IPS-15b (cell line): ENCODE measurements at regions not wholly inside any gene's neighbourhood (a gene's known extent, or its start where the extent isn't known, plus 50 kb on each side); places are given as distances from the start of the nearest gene placed in this dataset.

Experiments
- H3K27me3 ChIP-seq: one replicate; pipeline ENCODE4 v1.6.1; 2013; ENCODE audit warnings: low read length; ENCODE audit not compliant: control insufficient read depth, insufficient read depth
- H3K36me3 ChIP-seq: one replicate; pipeline ENCODE4 v1.6.1; 2013; ENCODE audit warnings: low read length; ENCODE audit not compliant: control insufficient read depth, insufficient read depth
- H3K4me1 ChIP-seq: one replicate; pipeline ENCODE4 v1.6.1; 2013; ENCODE audit warnings: mild to moderate bottlenecking, low read length; ENCODE audit not compliant: control insufficient read depth, insufficient read depth
- H3K4me3 ChIP-seq: one replicate; pipeline ENCODE4 v1.5.1; 2013; ENCODE audit warnings: low read depth, low read length
- H3K9ac ChIP-seq: one replicate; pipeline ENCODE4 v1.6.1; 2013; ENCODE audit warnings: low read depth, mild to moderate bottlenecking, low read length
- H3K9me3 ChIP-seq: one replicate; pipeline ENCODE4 v1.6.1; 2013; ENCODE audit warnings: mild to moderate bottlenecking, low read length; ENCODE audit not compliant: control insufficient read depth, insufficient read depth

DNA sequence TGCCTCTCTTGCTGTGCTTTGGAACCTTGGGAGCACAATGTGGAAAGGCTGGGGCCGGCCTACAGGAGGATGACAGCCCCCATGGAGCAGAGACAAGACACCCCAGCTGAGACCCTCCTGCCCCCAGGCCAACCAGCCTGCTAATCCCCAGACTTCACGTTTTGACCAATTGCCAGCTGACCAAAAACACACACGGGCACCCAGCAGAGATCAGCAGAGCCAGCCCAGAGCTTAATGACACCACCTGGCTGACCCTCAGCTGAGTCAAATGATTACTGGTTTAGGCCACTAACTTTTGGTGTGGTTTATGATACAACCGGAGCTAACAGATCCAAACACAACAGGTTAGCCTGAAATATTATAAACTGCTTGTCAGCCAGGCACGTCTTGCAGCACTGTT, 111.2 kb upstream of the KIF5B start:
- no peaks in the 10 kb centered on the region for H3K27me3 ChIP-seq
- H3K9ac ChIP-seq, result no peak overlapping the region
- H3K4me3 ChIP-seq, result no peak overlapping the region
- H3K4me1 ChIP-seq, result no peaks in the 10 kb centered on the region
- no peaks in the 10 kb centered on the region for H3K36me3 ChIP-seq
- H3K9me3 ChIP-seq, result no peaks in the 10 kb centered on the region

- H3K4me1 ChIP-seq, result no peaks in the 10 kb centered on the region
- H3K9ac ChIP-seq, result no peak overlapping the region
- no peaks in the 10 kb centered on the region for H3K9me3 ChIP-seq
- H3K27me3 ChIP-seq, result no peaks in the 10 kb centered on the region
- no peak overlapping the region for H3K4me3 ChIP-seq
- H3K36me3 ChIP-seq, result no peaks in the 10 kb centered on the region
These were observed 110.1 kb upstream of the KIF5B start for GRCh38 chr10:32166365-32166764.

DNA sequence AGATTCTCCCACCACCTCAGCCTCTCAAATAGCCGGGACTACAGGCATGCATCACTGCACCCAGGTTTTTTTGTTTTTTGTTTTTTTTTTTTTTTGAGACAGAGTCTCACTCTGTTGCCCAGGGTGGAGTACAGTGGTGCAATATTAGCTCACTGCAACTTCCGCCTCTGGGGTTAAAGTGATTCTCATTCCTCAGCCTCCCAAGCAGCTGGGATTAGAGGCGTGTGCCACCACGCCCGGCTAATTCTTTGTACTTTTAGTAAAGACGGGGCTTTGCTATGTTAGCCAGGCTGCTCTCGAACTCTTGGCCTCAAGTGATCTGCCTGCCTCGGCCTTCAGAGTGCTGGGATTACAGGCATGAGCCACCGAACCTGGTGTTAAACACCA, 107.5 kb upstream of the KIF5B start:
- no peak overlapping the region for H3K4me3 ChIP-seq
- H3K27me3 ChIP-seq, result no peaks in the 10 kb centered on the region
- no peaks in the 10 kb centered on the region for H3K4me1 ChIP-seq
- no peak overlapping the region for H3K9ac ChIP-seq
- no peaks in the 10 kb centered on the region for H3K36me3 ChIP-seq
- no peaks in the 10 kb centered on the region for H3K9me3 ChIP-seq

DNA sequence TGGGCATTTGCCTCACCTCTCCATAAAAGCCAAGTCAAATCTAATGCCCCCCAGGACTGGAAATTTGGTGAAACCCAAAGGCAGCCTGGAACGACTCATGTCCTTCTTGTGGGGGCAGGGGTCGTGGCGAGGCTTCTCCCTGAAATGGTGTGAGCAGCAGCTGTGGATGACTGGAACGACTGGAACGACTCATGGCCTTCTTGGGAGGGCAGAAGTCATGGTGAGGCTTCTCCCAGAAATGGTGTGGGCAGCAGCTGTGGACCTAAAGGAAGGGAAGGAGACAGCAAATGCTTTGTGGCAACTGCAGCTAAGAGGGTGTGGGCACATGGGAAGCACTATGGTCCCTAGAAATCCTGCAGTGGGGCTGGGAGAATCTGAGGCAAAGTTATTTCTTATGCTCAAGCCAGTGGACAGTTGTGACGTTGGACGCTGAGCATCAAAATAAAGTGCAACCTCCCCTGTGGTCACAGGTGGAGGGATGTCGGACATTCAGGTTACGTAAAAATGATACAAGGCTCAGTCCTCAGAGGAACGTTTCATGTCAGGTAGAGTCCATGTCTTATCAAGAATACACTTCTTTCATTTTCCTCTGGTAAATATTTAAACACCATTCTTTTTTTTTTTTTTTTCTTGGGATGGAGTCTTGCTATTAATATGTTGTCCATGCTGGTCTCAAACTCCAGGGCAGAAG, 107.0 kb upstream of the KIF5B start:
- Histone ChIP-seq H3K4me3 (no peak overlapping the region), H3K9me3 (no peaks in the 10 kb centered on the region), H3K27me3 (no peaks in the 10 kb centered on the region), H3K9ac (no peak overlapping the region), H3K4me1 (no peaks in the 10 kb centered on the region), H3K36me3 (no peaks in the 10 kb centered on the region)

GRCh38 chr10:32161586-32161985, 105.4 kb upstream of the KIF5B start:
- Histone ChIP-seq H3K4me1 (no peaks in the 10 kb centered on the region), H3K9me3 (no peaks in the 10 kb centered on the region), H3K36me3 (no peaks in the 10 kb centered on the region), H3K4me3 (no peak overlapping the region), H3K27me3 (no peaks in the 10 kb centered on the region), H3K9ac (no peak overlapping the region)

GRCh38 chr10:32160864-32161263, 104.6 kb upstream of the KIF5B start:
- Histone ChIP-seq H3K9ac (no peak overlapping the region), H3K4me3 (no peak overlapping the region), H3K36me3 (no peaks in the 10 kb centered on the region), H3K4me1 (no peaks in the 10 kb centered on the region), H3K9me3 (no peaks in the 10 kb centered on the region), H3K27me3 (no peaks in the 10 kb centered on the region)

DNA sequence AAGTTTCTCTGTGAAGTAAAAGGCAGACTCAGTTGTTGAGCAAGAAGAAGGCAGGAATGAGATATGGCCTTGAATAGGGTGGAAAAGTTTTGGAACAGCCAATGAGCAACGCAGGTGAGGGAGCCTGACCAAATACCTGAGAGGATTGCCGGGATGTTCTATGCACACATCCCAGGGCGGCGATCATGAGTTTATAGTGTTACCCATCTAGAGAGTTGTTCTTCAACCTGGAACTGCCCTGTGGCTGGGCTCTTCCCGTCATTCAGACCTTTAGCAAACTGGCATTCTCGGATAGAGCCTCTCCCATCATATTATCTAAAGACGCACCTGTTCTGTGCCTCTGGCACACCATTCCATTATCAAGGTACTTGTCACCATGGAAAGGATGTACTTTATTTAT, 103.0 kb upstream of the KIF5B start:
- H3K9ac ChIP-seq, result no peak overlapping the region
- H3K9me3 ChIP-seq, result no peaks in the 10 kb centered on the region
- H3K36me3 ChIP-seq, result no peaks in the 10 kb centered on the region
- H3K4me1 ChIP-seq, result no peaks in the 10 kb centered on the region
- no peaks in the 10 kb centered on the region for H3K27me3 ChIP-seq
- no peak overlapping the region for H3K4me3 ChIP-seq

DNA sequence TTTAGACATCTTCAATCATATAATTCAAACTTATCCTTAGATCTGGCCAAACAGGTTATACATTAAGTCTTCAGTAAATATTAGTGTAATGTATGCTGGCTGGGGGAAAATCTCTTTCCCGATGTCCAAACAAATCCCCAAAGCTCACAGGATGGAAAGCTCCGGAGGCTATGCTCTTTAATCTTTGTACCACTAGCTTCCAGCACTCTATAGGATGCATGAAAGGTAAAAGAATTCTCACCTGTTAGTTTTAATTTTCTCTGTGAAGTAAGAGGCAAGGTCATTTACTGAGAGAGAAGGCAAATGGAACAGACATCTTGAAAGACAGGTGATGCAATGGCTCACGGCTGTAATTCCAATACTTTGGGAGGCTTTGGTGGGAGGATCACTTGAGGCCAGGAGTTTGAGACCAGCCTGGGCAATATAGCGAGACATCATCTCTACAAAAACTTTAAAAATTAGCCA, 99.8 kb upstream of the KIF5B start:
- H3K4me1 ChIP-seq, result no peaks in the 10 kb centered on the region
- H3K27me3 ChIP-seq, result no peaks in the 10 kb centered on the region
- no peak overlapping the region for H3K4me3 ChIP-seq
- no peaks in the 10 kb centered on the region for H3K9me3 ChIP-seq
- no peak overlapping the region for H3K9ac ChIP-seq
- no peaks in the 10 kb centered on the region for H3K36me3 ChIP-seq

- H3K27me3 ChIP-seq, result no peaks in the 10 kb centered on the region
- no peaks in the 10 kb centered on the region for H3K4me1 ChIP-seq
- H3K9me3 ChIP-seq, result no peaks in the 10 kb centered on the region
- H3K36me3 ChIP-seq, result no peaks in the 10 kb centered on the region
- no peak overlapping the region for H3K9ac ChIP-seq
- H3K4me3 ChIP-seq, result no peak overlapping the region
These were observed 98.9 kb upstream of the KIF5B start for GRCh38 chr10:32155075-32155516.

DNA sequence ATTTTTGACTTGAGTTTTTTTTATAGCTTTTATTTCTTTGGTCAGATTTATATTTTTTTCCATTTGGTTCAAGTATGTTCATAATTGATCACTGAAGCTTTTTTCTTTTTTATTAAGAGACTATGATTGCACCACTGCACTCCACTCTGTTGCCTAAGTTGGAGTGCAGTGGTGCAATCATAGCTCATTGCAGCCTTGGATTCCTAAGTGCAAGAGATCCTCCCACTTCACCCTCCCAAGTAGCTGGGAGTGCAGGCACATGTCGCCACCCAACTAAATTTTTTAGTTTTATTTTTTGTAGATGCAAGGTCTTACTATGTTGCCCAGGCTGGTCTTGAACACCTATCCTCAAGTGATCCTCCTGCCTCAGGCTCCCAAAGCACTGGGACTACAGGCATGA, 97.7 kb upstream of the KIF5B start:
- Histone ChIP-seq H3K9me3 (no peaks in the 10 kb centered on the region), H3K4me1 (peaks cover 4% of the 10 kb centered on the region), H3K36me3 (no peaks in the 10 kb centered on the region), H3K4me3 (no peak overlapping the region), H3K9ac (no peak overlapping the region), H3K27me3 (no peaks in the 10 kb centered on the region)

DNA sequence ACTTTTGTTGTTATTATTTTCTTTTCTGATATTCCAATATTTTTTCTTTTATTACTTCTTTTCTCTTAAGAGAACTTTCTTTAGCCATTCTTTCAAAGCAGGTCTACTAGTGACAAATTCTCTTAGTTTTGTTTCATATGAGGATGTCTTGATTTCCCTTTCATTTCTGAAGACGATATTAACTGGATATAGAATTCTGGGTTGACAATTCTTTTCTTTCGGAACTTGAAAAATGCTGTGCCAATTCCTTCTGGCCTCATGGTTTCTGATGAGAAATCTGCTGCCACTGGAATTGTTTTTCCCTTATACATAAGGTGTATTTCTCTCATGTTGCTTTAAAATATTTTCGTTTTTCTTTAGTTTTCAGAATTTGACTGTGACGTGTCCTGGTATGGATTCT, 97.0 kb upstream of the KIF5B start:
- no peaks in the 10 kb centered on the region for H3K36me3 ChIP-seq
- no peaks in the 10 kb centered on the region for H3K9me3 ChIP-seq
- H3K9ac ChIP-seq, result no peak overlapping the region
- peaks cover 4% of the 10 kb centered on the region for H3K4me1 ChIP-seq
- no peaks in the 10 kb centered on the region for H3K27me3 ChIP-seq
- no peak overlapping the region for H3K4me3 ChIP-seq

DNA sequence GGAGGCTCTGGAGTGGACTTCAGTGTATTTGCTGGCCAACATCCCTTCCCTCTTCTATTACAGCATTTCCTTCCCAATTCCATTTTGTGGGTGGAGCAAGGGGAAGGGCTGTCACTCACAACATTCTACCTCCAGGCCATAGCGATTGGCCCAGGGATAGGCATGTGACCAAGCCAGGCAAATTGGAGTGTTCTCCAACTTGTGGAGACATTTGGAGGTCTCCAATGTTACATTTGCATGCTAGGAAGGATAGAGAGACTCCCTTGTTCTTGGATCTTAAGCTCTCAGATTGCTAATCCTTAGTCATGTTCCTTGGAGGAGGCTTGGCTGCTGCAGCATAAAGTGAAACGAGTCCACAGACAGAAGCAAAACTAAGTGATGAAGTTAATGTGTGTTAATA, 95.6 kb upstream of the KIF5B start:
- Histone ChIP-seq H3K27me3 (no peaks in the 10 kb centered on the region), H3K9me3 (no peaks in the 10 kb centered on the region), H3K4me1 (peaks cover 4% of the 10 kb centered on the region), H3K9ac (no peak overlapping the region), H3K4me3 (no peak overlapping the region), H3K36me3 (no peaks in the 10 kb centered on the region)
